GM12872 (cell line): ENCODE measurements at regions not wholly inside any gene's neighbourhood (a gene's known extent, or its start where the extent isn't known, plus 50 kb on each side); places are given as distances from the start of the nearest gene placed in this dataset.

Experiments
- CTCF ChIP-seq: IDR thresholded peaks from 3 replicates; pipeline ENCODE4 v1.5.1; 2011; ENCODE audit warnings: low read depth, mild to moderate bottlenecking, low read length, moderate library complexity; ENCODE audit not compliant: insufficient read depth

- TF ChIP-seq CTCF, result no peak
Observed at GRCh38 chr4:32216502-32216901, 1496.3 kb downstream of the PCDH7 start.

- TF ChIP-seq CTCF, result no peak
Observed at GRCh38 chr4:32219306-32220075, 1499.3 kb downstream of the PCDH7 start.

- no peak for TF ChIP-seq CTCF
Observed at GRCh38 chr4:32226204-32226603, 1506.0 kb downstream of the PCDH7 start.

- no peak for TF ChIP-seq CTCF
Observed at GRCh38 chr4:32226733-32227132, 1506.6 kb downstream of the PCDH7 start.

GRCh38 chr4:32243926-32244325 is 1523.8 kb downstream of the PCDH7 start:
- TF ChIP-seq CTCF, result no peak

GRCh38 chr4:32249040-32249439 is 1528.9 kb downstream of the PCDH7 start:
- no peak for TF ChIP-seq CTCF

- no peak for TF ChIP-seq CTCF
Observed at GRCh38 chr4:32251126-32251525, 1531.0 kb downstream of the PCDH7 start.
